LNCaP clone FGC (cell line): ENCODE measurements at regions not wholly inside any gene's neighbourhood (a gene's known extent, or its start where the extent isn't known, plus 50 kb on each side); places are given as distances from the start of the nearest gene placed in this dataset.

Experiments used
- DNase-seq: peaks from one replicate; pipeline ENCODE4 v3.0.0-alpha.2; 2011; ENCODE audit warnings: low read depth
- H3K4me3 ChIP-seq: 2 replicates; pipeline ENCODE4 v1.5.1; 2011; ENCODE audit warnings: mild to moderate bottlenecking, low read depth, low read length, control low read depth
- TF ChIP-seq, protein P1 (sequence below): IDR thresholded peaks from 2 replicates; pipeline ENCODE4 v1.5.1; 2012; ENCODE audit warnings: mild to moderate bottlenecking; ENCODE audit not compliant: control insufficient read depth, insufficient read depth; ENCODE audit errors: extremely low read depth

DNA sequence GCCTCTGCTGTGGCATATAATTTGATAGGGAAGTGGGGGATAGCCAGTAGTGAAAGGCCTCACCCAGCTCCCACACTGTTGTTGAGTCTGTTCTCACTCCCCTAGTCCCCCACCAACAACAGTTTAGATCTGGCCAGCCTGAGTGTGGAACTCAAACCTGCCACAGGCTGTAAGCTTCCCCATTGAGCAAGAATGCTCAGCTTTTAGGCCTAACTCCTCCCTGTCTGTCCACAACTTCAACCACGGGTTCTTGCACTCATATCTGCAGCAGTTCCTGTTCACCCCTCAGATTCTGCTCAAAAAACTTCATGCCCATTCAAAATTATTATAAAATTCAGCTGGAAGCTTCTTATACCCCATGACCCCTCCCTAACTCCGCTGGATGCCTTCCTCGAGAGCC lies 975.1 kb downstream of the NSUN3 start:
- no peak overlapping the region for H3K4me3 ChIP-seq
- TF ChIP-seq, protein P1, sequence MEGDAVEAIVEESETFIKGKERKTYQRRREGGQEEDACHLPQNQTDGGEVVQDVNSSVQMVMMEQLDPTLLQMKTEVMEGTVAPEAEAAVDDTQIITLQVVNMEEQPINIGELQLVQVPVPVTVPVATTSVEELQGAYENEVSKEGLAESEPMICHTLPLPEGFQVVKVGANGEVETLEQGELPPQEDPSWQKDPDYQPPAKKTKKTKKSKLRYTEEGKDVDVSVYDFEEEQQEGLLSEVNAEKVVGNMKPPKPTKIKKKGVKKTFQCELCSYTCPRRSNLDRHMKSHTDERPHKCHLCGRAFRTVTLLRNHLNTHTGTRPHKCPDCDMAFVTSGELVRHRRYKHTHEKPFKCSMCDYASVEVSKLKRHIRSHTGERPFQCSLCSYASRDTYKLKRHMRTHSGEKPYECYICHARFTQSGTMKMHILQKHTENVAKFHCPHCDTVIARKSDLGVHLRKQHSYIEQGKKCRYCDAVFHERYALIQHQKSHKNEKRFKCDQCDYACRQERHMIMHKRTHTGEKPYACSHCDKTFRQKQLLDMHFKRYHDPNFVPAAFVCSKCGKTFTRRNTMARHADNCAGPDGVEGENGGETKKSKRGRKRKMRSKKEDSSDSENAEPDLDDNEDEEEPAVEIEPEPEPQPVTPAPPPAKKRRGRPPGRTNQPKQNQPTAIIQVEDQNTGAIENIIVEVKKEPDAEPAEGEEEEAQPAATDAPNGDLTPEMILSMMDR, result no peak
- DNase-seq, result no peak

DNA sequence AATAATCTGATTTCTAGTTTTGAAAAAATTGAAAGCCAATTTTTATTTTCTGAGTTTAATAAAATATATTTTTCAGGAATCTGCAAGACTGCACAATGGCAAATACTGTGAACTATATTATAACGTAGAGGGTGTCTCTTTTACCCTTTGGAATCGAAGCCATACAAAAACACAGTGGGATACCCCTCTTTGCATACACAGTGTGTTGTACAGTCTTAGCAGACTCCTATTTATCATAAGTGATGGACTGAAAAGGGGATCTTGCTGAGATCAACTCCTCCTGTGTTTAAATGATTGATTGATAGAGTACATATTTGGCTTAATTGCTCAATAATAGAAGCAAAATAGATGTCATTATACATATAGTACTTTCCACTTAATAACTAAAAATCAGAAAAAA lies 981.2 kb downstream of the NSUN3 start:
- TF ChIP-seq, protein P1, result no peak
- no peak for DNase-seq
- H3K4me3 ChIP-seq, result no peak overlapping the region

GRCh38 chr3:95048564-95048963 lies 985.7 kb downstream of the NSUN3 start:
- DNase-seq, result no peak
- TF ChIP-seq, protein P1, result no peak

GRCh38 chr3:95049841-95050240 lies 987.0 kb downstream of the NSUN3 start:
- no peak overlapping the region for H3K4me3 ChIP-seq
- DNase-seq, result no peak
- TF ChIP-seq, protein P1, result no peak

More at GRCh38 chr3:95048564-95048963, 985.7 kb downstream of the NSUN3 start:
- no peak overlapping the region for H3K4me3 ChIP-seq

DNA sequence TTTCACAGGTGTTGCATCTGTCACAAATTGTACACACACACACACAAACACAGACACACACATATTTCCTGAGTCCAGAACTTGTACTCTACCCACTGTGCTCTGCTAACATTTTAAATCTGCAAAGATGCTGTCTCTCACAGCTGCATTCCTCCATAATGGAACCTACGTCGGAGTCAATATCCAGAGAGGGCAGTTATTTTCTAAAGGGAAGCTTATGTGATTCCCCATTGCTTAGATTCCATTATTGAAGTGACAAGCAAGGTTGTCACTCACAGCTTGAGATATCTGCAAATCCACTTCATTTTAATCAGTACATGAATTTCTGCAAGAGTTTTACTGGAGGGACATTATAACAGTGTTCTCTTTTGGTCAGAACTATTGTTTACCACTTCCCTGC lies 992.4 kb downstream of the NSUN3 start:
- no peak overlapping the region for H3K4me3 ChIP-seq
- TF ChIP-seq, protein P1, result no peak
- no peak for DNase-seq

DNA sequence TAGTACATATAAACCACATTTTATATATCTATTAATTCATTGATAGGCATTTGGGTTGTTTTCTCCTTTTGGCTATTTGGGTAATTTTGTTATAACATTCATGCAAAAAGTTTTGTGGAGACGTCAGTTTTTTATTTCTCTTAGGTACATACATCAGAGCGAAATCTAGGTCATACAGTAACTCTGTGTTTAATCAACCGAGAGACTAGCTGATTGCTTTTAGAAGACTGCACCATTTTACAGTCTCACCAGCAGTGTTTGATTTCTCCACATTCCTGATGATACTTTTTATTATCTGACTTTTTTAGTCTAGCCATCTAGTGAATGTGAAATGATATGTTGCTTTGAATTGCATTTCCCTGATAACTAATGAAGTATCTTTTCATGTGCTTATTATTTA lies 1019.3 kb downstream of the NSUN3 start:
- no peak overlapping the region for H3K4me3 ChIP-seq
- DNase-seq, result no peak
- TF ChIP-seq, protein P1, result no peak

DNA sequence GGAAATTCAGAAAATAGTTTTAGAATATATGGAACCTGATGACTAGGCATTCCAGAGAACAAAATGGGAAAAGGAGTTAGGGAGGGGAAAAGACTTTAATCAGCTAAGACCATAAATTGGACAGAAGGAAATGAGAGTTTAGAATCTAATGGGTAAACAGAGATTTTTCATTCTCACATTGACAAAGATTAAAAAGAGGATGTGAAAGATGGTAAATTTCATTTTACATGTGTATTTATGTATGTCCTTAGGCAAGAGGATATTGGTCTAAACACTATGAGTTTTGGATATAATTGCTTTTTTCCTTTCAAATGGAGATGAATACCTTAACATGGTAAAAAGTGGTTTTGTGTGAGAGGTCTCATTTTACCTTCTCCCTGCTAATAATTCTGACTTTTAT lies 1021.9 kb downstream of the NSUN3 start:
- no peak for DNase-seq
- TF ChIP-seq, protein P1, result no peak
- no peak overlapping the region for H3K4me3 ChIP-seq
